K562 (cell line): ENCODE measurements at regions not wholly inside any gene's neighbourhood (a gene's known extent, or its start where the extent isn't known, plus 50 kb on each side); places are given as distances from the start of the nearest gene placed in this dataset.
"Not testable (repeated sequence)": the region's sequence is repeated elsewhere in the genome, so short reads cannot be mapped to it uniquely, and the experiment has no call there.

ENCODE experiments used
- CEBPB ChIP-seq: fragments of 450-650 bp; IDR thresholded peaks from 2 replicates; pipeline ENCODE4 v1.6.1; 2016; ENCODE audit warnings: missing genetic modification characterization, missing compliant biosample characterization
- EP300 ChIP-seq: IDR thresholded peaks from 2 replicates; pipeline ENCODE4 v1.6.1; 2012; ENCODE audit warnings: low read length, improper control_type of control experiment
- ETS1 ChIP-seq: conservative IDR thresholded peaks from 2 replicates; pipeline ENCODE4 v1.6.1; 2011; ENCODE audit warnings: low read depth, mild to moderate bottlenecking, low read length; ENCODE audit not compliant: control insufficient read depth
- FOS ChIP-seq: IDR thresholded peaks from 3 replicates; pipeline ENCODE4 v1.6.1; 2011; ENCODE audit not compliant: insufficient read length; ENCODE audit errors: extremely low read depth
- FOXO4 ChIP-seq: fragments of 450-650 bp; formaldehyde crosslinking; IDR thresholded peaks from 2 replicates; pipeline ENCODE4 v1.4.0; 2020; ENCODE audit warnings: mild to moderate bottlenecking, moderate library complexity
- MTF1 ChIP-seq: fragments of 250-450 bp; sonication (Bioruptor Pico); IDR thresholded peaks from 2 replicates; pipeline ENCODE4 v1.9.0; 2021; ENCODE audit warnings: moderate library complexity, mild to moderate bottlenecking, inconsistent platforms, borderline replicate concordance
- NR2C1 ChIP-seq, 2 experiments: fragments of 450-650 bp; IDR thresholded peaks; 2 replicates each; pipeline ENCODE4 v1.6.1; 2017; ENCODE audit warnings: mild to moderate bottlenecking in 2 of 2, antibody characterized with exemption in 1 of 2, inconsistent platforms in 1 of 2, missing compliant biosample characterization in 1 of 2, missing genetic modification characterization in 1 of 2
- PKNOX1 ChIP-seq: fragments of 450-650 bp; IDR thresholded peaks from 2 replicates; pipeline ENCODE4 v1.6.1; 2016
- SMAD1 ChIP-seq: fragments of 150-350 bp; IDR thresholded peaks from 2 replicates; pipeline ENCODE4 v1.6.1; 2014; ENCODE audit warnings: low read length, low read depth; ENCODE audit not compliant: partially characterized antibody
- SMARCC2 ChIP-seq: fragments of 450-650 bp; IDR thresholded peaks from 2 replicates; pipeline ENCODE4 v1.6.1; 2017; ENCODE audit warnings: antibody characterized with exemption, moderate library complexity, mild to moderate bottlenecking, low read depth
- SMC3 ChIP-seq: conservative IDR thresholded peaks from 2 replicates; pipeline ENCODE4 v1.6.1; 2011; ENCODE audit warnings: low read depth, low read length, improper control_type of control experiment; ENCODE audit not compliant: insufficient read depth
- SP1 ChIP-seq: sonication (generic); formaldehyde crosslinking; IDR thresholded peaks from 2 replicates; pipeline ENCODE4 v1.8.1; 2022; ENCODE audit warnings: mild to moderate bottlenecking, missing genetic modification reagents
- STAT5B ChIP-seq: fragments of 250-450 bp; sonication (Bioruptor Pico); IDR thresholded peaks from 2 replicates; pipeline ENCODE4 v1.8.0; 2021; ENCODE audit warnings: mild to moderate bottlenecking, inconsistent platforms
- ZC3H11A ChIP-seq: IDR thresholded peaks from 2 replicates; pipeline ENCODE4 v1.6.1; 2012; ENCODE audit warnings: low read depth, low read length, improper control_type of control experiment

- not testable (repeated sequence) for TF ChIP-seq PKNOX1; FOXO4; ZC3H11A; SMARCC2; SP1 (CRISPR knock-in tag); STAT5B (CRISPR knock-in tag); FOS; SMAD1; NR2C1 (IDR thresholded peaks at IDR 0.05); NR2C1 (tag; IDR thresholded peaks at IDR 0.05); SMC3; ETS1; MTF1 (CRISPR knock-in tag); CEBPB (tag); EP300
Observed at GRCh38 chr2:97305426-97305825, 192.5 kb downstream of the ANKRD36 start.
